OCI-LY7 (cell line): ENCODE measurements at regions not wholly inside any gene's neighbourhood (a gene's known extent, or its start where the extent isn't known, plus 50 kb on each side); places are given as distances from the start of the nearest gene placed in this dataset.

ENCODE experiments used
- BruUV-seq: library from RNA; stranded (reverse); fragments of 400-500 nt; replicated peaks from 2 replicates; lab custom pipeline; 2021; lab: Mats Ljungman, UMichigan
- CTCF ChIA-PET: fragments of 300-600 bp; sonication (Branson Sonifier 250); formaldehyde crosslinking; loops from one replicate; lab custom pipeline; 2022; ENCODE audit warnings: antibody characterized with exemption; ENCODE audit not compliant: unreplicated experiment; lab: Charles Lee
- POLR2A ChIA-PET: fragments of 300-600 bp; sonication (Branson Sonifier 250); formaldehyde crosslinking; loops from one replicate; lab custom pipeline; 2022; ENCODE audit warnings: antibody characterized with exemption; lab: Charles Lee
- DNase-seq: peaks from one replicate; pipeline ENCODE4 v3.0.0-alpha.2; 2015; ENCODE audit warnings: low spot score
- H2AFZ ChIP-seq: fragments of 200-600 bp; sonication (generic), shearing (Covaris generic); 2 replicates; pipeline ENCODE4 v1.6.1; 2014; ENCODE audit warnings: mild to moderate bottlenecking, antibody characterized with exemption, low read length, moderate library complexity
- H3K27ac ChIP-seq: fragments of 200-600 bp; sonication (generic); 2 replicates; pipeline ENCODE4 v1.5.1; 2014; ENCODE audit warnings: mixed run types, low read depth, mild to moderate bottlenecking, moderate library complexity, low read length, inconsistent platforms; ENCODE audit not compliant: poor library complexity, severe bottlenecking
- H3K36me3 ChIP-seq: fragments of 200-600 bp; sonication (generic); 2 replicates; pipeline ENCODE4 v1.6.1; 2014; ENCODE audit warnings: mild to moderate bottlenecking, antibody characterized with exemption, low read length, moderate library complexity, mixed read lengths; ENCODE audit not compliant: insufficient read depth
- H3K4me1 ChIP-seq: fragments of 200-600 bp; sonication (generic); 2 replicates; pipeline ENCODE4 v1.5.1; 2014; ENCODE audit warnings: mild to moderate bottlenecking, low read length; ENCODE audit not compliant: insufficient read depth, poor library complexity, severe bottlenecking
- H3K4me2 ChIP-seq: fragments of 200-600 bp; sonication (generic); 2 replicates; pipeline ENCODE4 v1.6.1; 2014; ENCODE audit warnings: mild to moderate bottlenecking, low read length
- H3K4me3 ChIP-seq: fragments of 200-600 bp; sonication (generic); 2 replicates; pipeline ENCODE4 v1.5.1; 2014; ENCODE audit warnings: mild to moderate bottlenecking, low read depth, low read length; ENCODE audit not compliant: poor library complexity, severe bottlenecking
- H3K79me2 ChIP-seq: fragments of 200-600 bp; sonication (generic); 2 replicates; pipeline ENCODE4 v1.6.1; 2016; ENCODE audit warnings: low read depth, mild to moderate bottlenecking, low read length, moderate library complexity, mixed read lengths; ENCODE audit not compliant: insufficient read depth
- H3K9me2 ChIP-seq: fragments of 200-600 bp; sonication (generic); 2 replicates; pipeline ENCODE4 v1.6.1; 2016; ENCODE audit warnings: mild to moderate bottlenecking, low read length, mixed read lengths; ENCODE audit not compliant: insufficient read depth
- H3K9me3 ChIP-seq: fragments of 200-600 bp; sonication (generic); 2 replicates; pipeline ENCODE4 v1.6.1; 2014; ENCODE audit warnings: mild to moderate bottlenecking, mixed run types, low read length, mixed read lengths
- H4K20me1 ChIP-seq: fragments of 200-600 bp; sonication (generic); 2 replicates; pipeline ENCODE4 v1.6.1; 2014; ENCODE audit warnings: mild to moderate bottlenecking, antibody characterized with exemption, low read length, moderate library complexity, mixed read lengths; ENCODE audit not compliant: insufficient read depth
- EZH2phosphoT487 ChIP-seq: fragments of 200-600 bp; sonication (generic); IDR thresholded peaks from 2 replicates; pipeline ENCODE4 v1.6.1; 2018; ENCODE audit warnings: low read depth, borderline replicate concordance, mild to moderate bottlenecking, mixed run types, antibody characterized with exemption, low read length, moderate library complexity, mixed read lengths
- intact Hi-C: fragments of 100-400 bp; cut with micrococcal nuclease; formaldehyde crosslinking; loops from one replicate; pipeline ENCODE4 v1.10.0; 2022; ENCODE audit not compliant: unreplicated experiment
- TF ChIP-seq, protein P1 (sequence below): fragments of 200-600 bp; sonication (generic); conservative IDR thresholded peaks from 2 replicates; pipeline ENCODE4 v1.5.1; 2014; ENCODE audit warnings: mild to moderate bottlenecking, antibody characterized with exemption, low read length, moderate library complexity, mixed read lengths

DNA sequence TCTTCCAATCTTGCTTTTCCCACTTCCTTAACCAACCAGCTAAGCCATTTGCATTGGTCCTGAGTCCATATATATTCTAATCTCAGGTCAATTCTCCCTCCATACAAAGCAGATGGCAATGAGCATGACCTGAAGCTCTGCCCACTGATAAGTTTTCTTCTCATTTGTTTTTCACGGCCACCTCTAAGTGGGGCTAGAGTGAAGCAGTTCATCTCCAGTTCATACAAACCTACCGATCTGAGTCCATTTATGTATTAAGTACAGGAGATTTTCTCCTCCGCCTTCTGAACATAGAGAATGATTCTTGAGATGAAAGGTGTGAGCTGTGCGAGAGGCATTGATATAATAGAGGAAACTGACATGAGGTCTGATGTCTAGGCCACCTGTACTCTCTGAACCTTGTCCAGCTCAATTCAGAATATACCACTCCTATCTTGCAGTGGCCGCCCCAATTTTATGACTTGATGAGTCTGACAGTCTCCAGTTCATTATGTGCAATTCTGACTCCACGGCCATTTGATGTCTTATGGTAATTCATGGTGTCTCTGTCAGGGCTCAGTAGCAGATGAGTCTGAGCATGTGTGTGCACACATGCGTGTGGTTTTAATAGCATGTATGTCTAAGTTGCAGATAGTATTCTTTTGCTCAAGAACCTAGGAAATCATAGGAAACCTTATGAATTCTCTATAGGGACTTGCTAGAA is 329.8 kb downstream of the PMP22 start:
- TF ChIP-seq EZH2phosphoT487 = no peak
- TF ChIP-seq, protein P1, sequence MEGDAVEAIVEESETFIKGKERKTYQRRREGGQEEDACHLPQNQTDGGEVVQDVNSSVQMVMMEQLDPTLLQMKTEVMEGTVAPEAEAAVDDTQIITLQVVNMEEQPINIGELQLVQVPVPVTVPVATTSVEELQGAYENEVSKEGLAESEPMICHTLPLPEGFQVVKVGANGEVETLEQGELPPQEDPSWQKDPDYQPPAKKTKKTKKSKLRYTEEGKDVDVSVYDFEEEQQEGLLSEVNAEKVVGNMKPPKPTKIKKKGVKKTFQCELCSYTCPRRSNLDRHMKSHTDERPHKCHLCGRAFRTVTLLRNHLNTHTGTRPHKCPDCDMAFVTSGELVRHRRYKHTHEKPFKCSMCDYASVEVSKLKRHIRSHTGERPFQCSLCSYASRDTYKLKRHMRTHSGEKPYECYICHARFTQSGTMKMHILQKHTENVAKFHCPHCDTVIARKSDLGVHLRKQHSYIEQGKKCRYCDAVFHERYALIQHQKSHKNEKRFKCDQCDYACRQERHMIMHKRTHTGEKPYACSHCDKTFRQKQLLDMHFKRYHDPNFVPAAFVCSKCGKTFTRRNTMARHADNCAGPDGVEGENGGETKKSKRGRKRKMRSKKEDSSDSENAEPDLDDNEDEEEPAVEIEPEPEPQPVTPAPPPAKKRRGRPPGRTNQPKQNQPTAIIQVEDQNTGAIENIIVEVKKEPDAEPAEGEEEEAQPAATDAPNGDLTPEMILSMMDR = no peak
- no peaks in the 10 kb centered on the region for H3K9me3 ChIP-seq
- H3K79me2 ChIP-seq = no peaks in the 10 kb centered on the region
- H4K20me1 ChIP-seq = no peaks in the 10 kb centered on the region
- intact Hi-C loops = no loop called here
- POLR2A ChIA-PET = no interaction called here
- no peaks in the 10 kb centered on the region for H3K9me2 ChIP-seq
- H3K36me3 ChIP-seq = no peaks in the 10 kb centered on the region
- BruUV-seq = no TSS peak
- DNase-seq = no peak
- no peak overlapping the region for H3K4me2 ChIP-seq
- CTCF ChIA-PET = no interaction called here
- no peaks in the 10 kb centered on the region for H3K4me1 ChIP-seq
- no peak overlapping the region for H3K4me3 ChIP-seq
- no peak overlapping the region for H2AFZ ChIP-seq
- no peak overlapping the region for H3K27ac ChIP-seq

DNA sequence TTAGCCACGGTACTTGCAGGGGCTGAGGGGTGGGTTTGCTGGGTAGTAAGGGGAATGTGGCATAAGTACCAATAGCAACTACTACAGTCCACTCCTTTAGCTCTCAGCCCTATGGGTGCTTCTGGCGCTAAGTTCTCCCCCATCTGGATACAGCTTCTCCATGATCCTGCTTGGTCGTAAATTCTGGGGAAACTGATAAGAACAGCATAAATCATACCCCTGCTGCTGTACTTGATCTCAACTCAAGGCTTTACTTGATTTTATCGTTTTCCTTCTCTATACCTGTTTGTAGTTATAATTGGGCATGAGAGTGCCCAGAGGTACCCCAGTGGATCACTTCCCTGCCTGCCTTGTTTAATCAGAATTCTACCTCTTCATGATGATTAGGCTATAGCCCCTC is 331.4 kb downstream of the PMP22 start:
- BruUV-seq = no TSS peak
- no peaks in the 10 kb centered on the region for H3K79me2 ChIP-seq
- intact Hi-C loops = no loop called here
- no peaks in the 10 kb centered on the region for H3K9me2 ChIP-seq
- CTCF ChIA-PET = no interaction called here
- POLR2A ChIA-PET = no interaction called here
- DNase-seq = no peak
- no peaks in the 10 kb centered on the region for H3K4me1 ChIP-seq
- TF ChIP-seq, protein P1 = no peak
- TF ChIP-seq EZH2phosphoT487 = no peak
- no peaks in the 10 kb centered on the region for H3K36me3 ChIP-seq
- no peak overlapping the region for H3K4me3 ChIP-seq
- no peak overlapping the region for H3K27ac ChIP-seq
- H3K4me2 ChIP-seq = no peak overlapping the region
- no peaks in the 10 kb centered on the region for H4K20me1 ChIP-seq
- no peak overlapping the region for H2AFZ ChIP-seq
- no peaks in the 10 kb centered on the region for H3K9me3 ChIP-seq

DNA sequence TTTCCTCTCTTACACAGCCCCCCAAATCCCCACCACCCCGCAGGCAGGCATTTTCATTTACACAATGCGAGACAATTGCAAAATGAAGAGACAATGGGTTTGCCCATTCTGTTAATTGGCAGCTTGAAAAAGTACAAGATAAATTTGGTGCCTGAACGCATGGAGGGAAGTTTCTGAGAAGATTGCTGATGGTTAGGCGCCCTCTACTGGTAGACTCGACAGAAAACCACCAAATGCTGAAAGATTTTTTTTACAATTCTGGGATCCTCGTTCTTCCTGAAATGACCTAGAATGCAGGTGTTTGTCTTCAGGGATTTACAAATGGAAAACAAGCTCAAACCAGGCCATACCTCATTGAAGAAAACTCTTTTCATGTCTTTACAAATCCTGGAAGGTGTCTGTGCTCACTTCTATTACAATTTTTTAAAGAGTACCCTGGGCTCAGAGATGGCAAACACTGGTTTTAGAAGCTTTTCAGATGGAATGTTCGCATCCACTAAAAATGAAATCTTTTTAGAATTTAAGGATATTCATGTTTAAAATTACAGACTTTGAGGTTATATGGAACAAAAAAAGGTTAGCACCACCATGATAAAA is 338.5 kb downstream of the PMP22 start:
- intact Hi-C loops = loop anchor here (5.0 to 10.0 kb wide), 2 partner anchors 622 to 1329 kb away; partner anchors contain the start of gene HS3ST3B1
- H3K9me3 ChIP-seq = peaks cover 22% of the 10 kb centered on the region
- H3K27ac ChIP-seq = no peak overlapping the region
- peak overlapping the region; percentile 33 for H3K4me2 ChIP-seq
- peak; percentile 81 for DNase-seq
- POLR2A ChIA-PET = interaction anchor here (0.7 to 0.9 kb wide), 3 partner anchors 83 to 1600 kb away, joined by 3 to 4 read pairs (median 3); no protein-coding TSS in a partner anchor
- TF ChIP-seq, protein P1 = peak; percentile 95
- no peak for TF ChIP-seq EZH2phosphoT487
- no peaks in the 10 kb centered on the region for H3K9me2 ChIP-seq
- CTCF ChIA-PET = no interaction called here
- H3K4me1 ChIP-seq = peaks cover 8% of the 10 kb centered on the region
- H3K4me3 ChIP-seq = no peak overlapping the region
- no peaks in the 10 kb centered on the region for H3K79me2 ChIP-seq
- H2AFZ ChIP-seq = peak overlapping the region; percentile 75; the same call in 1 of the 2 replicates
- H4K20me1 ChIP-seq = no peaks in the 10 kb centered on the region
- BruUV-seq = no TSS peak
- no peaks in the 10 kb centered on the region for H3K36me3 ChIP-seq
